IMR-90 (cell line): ENCODE measurements at regions not wholly inside any gene's neighbourhood (a gene's known extent, or its start where the extent isn't known, plus 50 kb on each side); places are given as distances from the start of the nearest gene placed in this dataset.
A peak's percentile ranks its signal among the peaks of the same experiment; 100 is the strongest.

ENCODE experiments used
- ATAC-seq: fragments of 200-7000 bp; cut with Tn5 transposase; 2 replicates; pipeline ENCODE4 v1.9.1; 2020; ENCODE audit warnings: low read depth, mild to moderate bottlenecking, moderate library complexity
- BruUV-seq: library from RNA; stranded (reverse); fragments of 400-500 nt; replicated peaks from 2 replicates; lab custom pipeline; 2021; lab: Mats Ljungman, UMichigan
- CTCF ChIA-PET: fragments of 300-600 bp; formaldehyde crosslinking; extraction: SDS; loops from one replicate; lab custom pipeline; 2021; ENCODE audit warnings: antibody characterized with exemption; lab: Yijun Ruan, JAX
- POLR2A ChIA-PET: fragments of 300-600 bp; sonication (Branson Sonifier 250); formaldehyde crosslinking; loops from one replicate; lab custom pipeline; 2022; ENCODE audit warnings: antibody characterized with exemption; ENCODE audit not compliant: unreplicated experiment; lab: Charles Lee
- DNase-seq: peaks from one replicate; pipeline ENCODE4 v3.0.0; 2013
- H2AFZ ChIP-seq: replicated peaks from 2 replicates; pipeline ENCODE3; 2013; ENCODE audit warnings: low read length, mild to moderate bottlenecking; ENCODE audit not compliant: poor library complexity
- H2AK5ac ChIP-seq: 2 replicates; pipeline ENCODE4 v1.6.1; 2013; ENCODE audit warnings: low read depth, low read length, inconsistent platforms
- H2AK9ac ChIP-seq: replicated peaks from 2 replicates; pipeline ENCODE3; 2013; ENCODE audit warnings: mild to moderate bottlenecking, low read depth, low read length, moderate library complexity; ENCODE audit not compliant: poor library complexity
- H2BK120ac ChIP-seq: 2 replicates; pipeline ENCODE4 v1.6.1; 2013; ENCODE audit warnings: low read depth, low read length, inconsistent platforms
- H2BK15ac ChIP-seq: 3 replicates; pipeline ENCODE4 v1.6.1; 2013; ENCODE audit warnings: low read depth, low read length, inconsistent platforms
- H2BK20ac ChIP-seq: 2 replicates; pipeline ENCODE4 v1.6.1; 2013; ENCODE audit warnings: low read depth, mild to moderate bottlenecking, inconsistent platforms, low read length, moderate library complexity
- H2BK5ac ChIP-seq: 2 replicates; pipeline ENCODE4 v1.6.1; 2013; ENCODE audit warnings: mild to moderate bottlenecking, low read depth, low read length, inconsistent platforms; ENCODE audit not compliant: poor library complexity, severe bottlenecking
- H3K14ac ChIP-seq: replicated peaks from 2 replicates; pipeline ENCODE4 v1.6.1; 2013; ENCODE audit warnings: low read depth, low read length, inconsistent platforms
- H3K18ac ChIP-seq: 2 replicates; pipeline ENCODE4 v1.6.1; 2013; ENCODE audit warnings: low read depth, low read length, control low read depth
- H3K23ac ChIP-seq: 2 replicates; pipeline ENCODE4 v1.6.1; 2013; ENCODE audit warnings: low read depth, low read length, inconsistent platforms
- H3K27ac ChIP-seq: 2 replicates; pipeline ENCODE4 v1.5.1; 2013; ENCODE audit warnings: mild to moderate bottlenecking, control low read depth, low read length; ENCODE audit not compliant: insufficient read depth
- H3K27me3 ChIP-seq: 2 replicates; pipeline ENCODE4 v1.6.1; 2013; ENCODE audit warnings: low read length; ENCODE audit not compliant: control insufficient read depth, insufficient read depth
- H3K36me3 ChIP-seq: 2 replicates; pipeline ENCODE4 v1.6.1; 2013; ENCODE audit warnings: low read length, mixed read lengths; ENCODE audit not compliant: control insufficient read depth, insufficient read depth
- H3K4ac ChIP-seq: 2 replicates; pipeline ENCODE4 v1.6.1; 2013; ENCODE audit warnings: low read depth, low read length, inconsistent platforms
- H3K4me1 ChIP-seq: 2 replicates; pipeline ENCODE4 v1.6.1; 2013; ENCODE audit warnings: low read length, mixed read lengths; ENCODE audit not compliant: control insufficient read depth, insufficient read depth
- H3K4me2 ChIP-seq: 2 replicates; pipeline ENCODE4 v1.6.1; 2013; ENCODE audit warnings: low read depth, mild to moderate bottlenecking, control low read depth, low read length, moderate library complexity
- H3K4me3 ChIP-seq: 2 replicates; pipeline ENCODE4 v1.5.1; 2013; ENCODE audit warnings: low read depth, mild to moderate bottlenecking, control low read depth, low read length, moderate library complexity; ENCODE audit not compliant: insufficient read depth
- H3K56ac ChIP-seq: 2 replicates; pipeline ENCODE4 v1.6.1; 2013; ENCODE audit warnings: low read length, inconsistent platforms; ENCODE audit not compliant: insufficient read depth; ENCODE audit errors: extremely low read depth
- H3K79me1 ChIP-seq, 2 experiments: 2 replicates each; pipeline ENCODE4 v1.6.1; 2013; ENCODE audit warnings: low read length in 2 of 2, inconsistent platforms in 1 of 2, low read depth in 1 of 2
- H3K9ac ChIP-seq: 2 replicates; pipeline ENCODE4 v1.6.1; 2013; ENCODE audit warnings: low read depth, low read length, control low read depth
- H3K9me1 ChIP-seq: 2 replicates; pipeline ENCODE4 v1.6.1; 2013; ENCODE audit warnings: low read length, inconsistent platforms; ENCODE audit not compliant: insufficient read depth
- H3K9me3 ChIP-seq: 2 replicates; pipeline ENCODE4 v1.6.1; 2013; ENCODE audit warnings: low read length; ENCODE audit not compliant: control insufficient read depth, insufficient read depth
- H4K20me1 ChIP-seq: 2 replicates; pipeline ENCODE4 v1.6.1; 2013; ENCODE audit warnings: low read length, inconsistent platforms; ENCODE audit not compliant: insufficient read depth
- H4K5ac ChIP-seq: 2 replicates; pipeline ENCODE4 v1.6.1; 2013; ENCODE audit warnings: mild to moderate bottlenecking, low read depth, low read length, control low read depth
- H4K8ac ChIP-seq, 2 experiments: 2 replicates each; pipeline ENCODE4 v1.6.1; 2013; ENCODE audit warnings: low read depth in 2 of 2, low read length in 2 of 2, control low read depth in 1 of 2, inconsistent platforms in 1 of 2
- H4K91ac ChIP-seq: 2 replicates; pipeline ENCODE4 v1.6.1; 2013; ENCODE audit warnings: low read depth, low read length, inconsistent platforms; ENCODE audit not compliant: insufficient read depth
- CEBPB ChIP-seq: IDR thresholded peaks from 2 replicates; pipeline ENCODE4 v1.6.1; 2012; ENCODE audit warnings: low read depth, low read length, improper control_type of control experiment
- FOS ChIP-seq: fragments of 150-350 bp; IDR thresholded peaks from 2 replicates; pipeline ENCODE4 v1.6.1; 2016; ENCODE audit warnings: low read depth, low read length
- WGBS, 2 experiments: methylation state at CpG; one replicate each; pipeline versions ENCODE4 v1.1.5 to v1.1.7; 2013; ENCODE audit warnings: missing lambda C conversion rate in 2 of 2; ENCODE audit not compliant: insufficient read length in 1 of 2; ENCODE audit errors: extremely low coverage in 2 of 2; 5-methylcytosine and 5-hydroxymethylcytosine counted together
- dilution Hi-C: fragments of 300-500 bp; cut with HindIII; formaldehyde crosslinking; loops from one replicate; pipeline ENCODE4 v1.14.3; 2018; ENCODE audit warnings: low sequenced_read_pairs; ENCODE audit not compliant: unreplicated experiment
- in situ Hi-C: fragments of 300-500 bp; cut with MboI; formaldehyde crosslinking; loops from 3 replicates; pipeline ENCODE4 v1.14.3; 2019; ENCODE audit warnings: low sequenced_read_pairs, inconsistent platforms, mixed read lengths
- intact Hi-C: fragments of 100-400 bp; cut with micrococcal nuclease; formaldehyde crosslinking; loops from 2 replicates; pipeline ENCODE4 v1.10.0; 2022

DNA sequence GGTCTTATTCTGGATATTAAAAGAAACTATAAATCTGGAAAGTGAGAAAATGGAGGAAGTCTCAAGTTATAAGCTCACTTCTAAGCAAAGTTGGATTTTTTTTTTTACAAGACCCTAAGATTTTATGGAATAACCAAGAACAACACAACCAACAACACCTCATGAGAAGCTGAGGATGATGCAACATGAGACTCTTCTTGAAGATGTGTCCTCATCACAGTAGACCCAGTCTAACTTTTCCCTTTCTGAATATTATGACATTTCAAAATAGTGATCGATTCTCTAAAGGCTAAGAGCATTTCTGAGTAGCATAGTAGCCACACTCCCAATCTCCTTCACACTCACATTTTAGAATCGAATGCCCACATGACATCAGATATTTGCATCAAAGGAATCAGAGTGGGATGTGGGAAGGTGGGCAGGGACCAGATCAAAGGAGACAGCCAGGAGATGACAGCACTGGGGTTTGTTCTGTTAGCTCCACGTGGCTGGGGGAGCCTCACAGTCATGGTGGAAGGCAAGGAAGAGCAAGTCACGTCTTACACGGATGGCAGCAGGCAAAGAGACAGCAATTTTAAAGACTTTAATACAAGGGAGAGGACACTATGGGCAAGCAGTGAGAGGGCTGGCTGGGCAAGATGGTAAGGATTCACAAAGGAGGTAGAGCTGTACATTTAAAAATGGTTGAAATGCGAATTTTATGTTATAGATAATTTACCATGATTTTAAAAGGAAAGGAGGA lies 90.7 kb upstream of the MYL2 start:
- intact Hi-C loops: no loop called here
- TF ChIP-seq FOS: no peak
- 0 out of 2 replicates have a peak, but pooled peaks have one; percentile 4 for TF ChIP-seq CEBPB
- Histone ChIP-seq H3K23ac (no peak overlapping the region), H3K4me1 (no peaks in the 10 kb centered on the region), H3K9me3 (no peaks in the 10 kb centered on the region), H4K91ac (no peak overlapping the region), H2AK9ac (no peak overlapping the region), H3K27me3 (no peaks in the 10 kb centered on the region), H4K8ac (no peak overlapping the region), H3K14ac (no peak overlapping the region), H3K4me2 (no peak overlapping the region), H2BK15ac (no peak overlapping the region), H2BK120ac (no peak overlapping the region), H4K5ac (no peak overlapping the region), H3K27ac (no peak overlapping the region), H2AK5ac (no peak overlapping the region), H2BK5ac (no peak overlapping the region), H2AFZ (no peak overlapping the region), H3K9ac (no peak overlapping the region), H4K20me1 (no peaks in the 10 kb centered on the region), H3K4ac (no peak overlapping the region), H3K36me3 (no peaks in the 10 kb centered on the region), H3K4me3 (no peak overlapping the region), H3K18ac (no peak overlapping the region), H3K56ac (no peak overlapping the region), H2BK20ac (no peak overlapping the region), H3K79me1 (no peaks in the 10 kb centered on the region), H3K9me1 (no peaks in the 10 kb centered on the region)
- CTCF ChIA-PET: no interaction called here
- BruUV-seq: no TSS peak
- 20% methylated on average over 1 of the region's 6 CpGs; no CpG with 5 or more reads in 1 of the 2 experiments for WGBS, 2 experiments
- POLR2A ChIA-PET: no interaction called here
- DNase-seq: no peak
- dilution Hi-C loops: no loop called here
- no peak for ATAC-seq
- in situ Hi-C loops: no loop called here
